ENCODE measurements at regions not wholly inside any gene's neighbourhood (a gene's known extent, or its start where the extent isn't known, plus 50 kb on each side); places are given as distances from the start of the nearest gene placed in this dataset.

GRCh38 chr1:88560621-88561020 is 123.5 kb upstream of the PKN2 start:
- Histone ChIP-seq H3K36me3 (replicated peaks in 1 of 2; ENCODE audit: control insufficient read depth in 1 of 2, insufficient read depth in 2 of 2, low read length in 2 of 2) (no peaks in the 10 kb centered on the region), H4K20me1 (ENCODE audit: insufficient read depth, low read length) (no peaks in the 10 kb centered on the region), H3K27ac (ENCODE audit: low read depth in 1 of 2, low read length in 2 of 2) (no peak overlapping the region), H3K4me2 (replicated peaks; ENCODE audit: extremely low read depth, low read length, poor library complexity, severe bottlenecking) (no peak overlapping the region), H3K9me3 (replicated peaks in 1 of 2; ENCODE audit: control insufficient read depth in 1 of 2, insufficient read depth in 1 of 2, low read length in 2 of 2) (no peaks in the 10 kb centered on the region), H3K4me3 (replicated peaks in 1 of 3; ENCODE audit: low read depth in 2 of 3, low read length in 3 of 3) (no peak overlapping the region), H2AFZ (ENCODE audit: insufficient read depth, low read depth, low read length, poor library complexity, severe bottlenecking) (no peak overlapping the region), H3K4me1 (ENCODE audit: control insufficient read depth in 1 of 2, insufficient read depth in 2 of 2, low read length in 2 of 2) (no peaks in the 10 kb centered on the region), H3K79me2 (ENCODE audit: insufficient read depth, low read length) (no peaks in the 10 kb centered on the region), H3K9ac (ENCODE audit: insufficient read depth, low read length, poor library complexity, severe bottlenecking) (no peak overlapping the region), H3K27me3 (ENCODE audit: control insufficient read depth in 2 of 2, insufficient read depth in 2 of 2, low read length in 2 of 2) (no peaks in the 10 kb centered on the region)
- TF ChIP-seq, protein P1, sequence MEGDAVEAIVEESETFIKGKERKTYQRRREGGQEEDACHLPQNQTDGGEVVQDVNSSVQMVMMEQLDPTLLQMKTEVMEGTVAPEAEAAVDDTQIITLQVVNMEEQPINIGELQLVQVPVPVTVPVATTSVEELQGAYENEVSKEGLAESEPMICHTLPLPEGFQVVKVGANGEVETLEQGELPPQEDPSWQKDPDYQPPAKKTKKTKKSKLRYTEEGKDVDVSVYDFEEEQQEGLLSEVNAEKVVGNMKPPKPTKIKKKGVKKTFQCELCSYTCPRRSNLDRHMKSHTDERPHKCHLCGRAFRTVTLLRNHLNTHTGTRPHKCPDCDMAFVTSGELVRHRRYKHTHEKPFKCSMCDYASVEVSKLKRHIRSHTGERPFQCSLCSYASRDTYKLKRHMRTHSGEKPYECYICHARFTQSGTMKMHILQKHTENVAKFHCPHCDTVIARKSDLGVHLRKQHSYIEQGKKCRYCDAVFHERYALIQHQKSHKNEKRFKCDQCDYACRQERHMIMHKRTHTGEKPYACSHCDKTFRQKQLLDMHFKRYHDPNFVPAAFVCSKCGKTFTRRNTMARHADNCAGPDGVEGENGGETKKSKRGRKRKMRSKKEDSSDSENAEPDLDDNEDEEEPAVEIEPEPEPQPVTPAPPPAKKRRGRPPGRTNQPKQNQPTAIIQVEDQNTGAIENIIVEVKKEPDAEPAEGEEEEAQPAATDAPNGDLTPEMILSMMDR (IDR thresholded peaks at IDR 0.05), result no peak
- no CpG with 5 or more reads among the region's 3 CpGs for WGBS (ENCODE audit: insufficient coverage)
- intact Hi-C loops (cut with micrococcal nuclease), result no loop called here
- peaks cover 0 to 3% (median 1%) of the 10 kb centered on the region in 3 donors for H3K27me3 Mint-ChIP-seq (ENCODE audit: low read depth in 3 of 3)
- no peaks in the 10 kb centered on the region for H3K36me3 Mint-ChIP-seq
- no peaks in the 10 kb centered on the region for H3K4me1 Mint-ChIP-seq
- peaks cover 0 to 4% (median 0%) of the 10 kb centered on the region in 7 donors for H3K9me3 Mint-ChIP-seq
- no peak for DNase-seq
- H3K4me3 Mint-ChIP-seq, result no peak overlapping the region
- H3K27ac Mint-ChIP-seq, result no peak overlapping the region

DNA sequence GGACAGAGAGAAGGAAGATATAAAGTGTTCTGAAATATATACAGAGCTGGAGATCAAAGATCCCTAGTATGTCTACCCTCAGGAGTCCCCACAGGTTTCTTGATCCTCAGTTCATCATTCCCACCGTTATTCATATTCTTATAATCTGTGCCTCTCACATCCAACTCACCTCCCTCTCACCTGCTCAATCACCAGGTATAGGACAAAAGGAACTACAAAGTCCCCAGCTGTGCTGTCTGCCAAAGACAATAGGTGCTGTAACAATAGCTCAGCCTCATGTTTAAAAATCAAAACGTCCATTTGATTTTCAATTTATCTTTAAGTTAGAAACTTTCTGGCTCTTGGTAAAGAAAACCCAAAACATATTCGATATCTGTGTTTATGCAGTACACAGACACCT is 121.1 kb upstream of the PKN2 start:
- TF ChIP-seq, protein P1 (IDR thresholded peaks at IDR 0.05), result no peak
- no peak overlapping the region for H3K4me3 Mint-ChIP-seq
- no peak overlapping the region for H3K27ac Mint-ChIP-seq
- intact Hi-C loops (cut with micrococcal nuclease), result no loop called here
- Histone ChIP-seq H3K9me3 (replicated peaks in 1 of 2; ENCODE audit: control insufficient read depth in 1 of 2, insufficient read depth in 1 of 2, low read length in 2 of 2) (no peaks in the 10 kb centered on the region), H4K20me1 (ENCODE audit: insufficient read depth, low read length) (no peaks in the 10 kb centered on the region), H3K27ac (ENCODE audit: low read depth in 1 of 2, low read length in 2 of 2) (no peak overlapping the region), H3K9ac (ENCODE audit: insufficient read depth, low read length, poor library complexity, severe bottlenecking) (no peak overlapping the region), H3K79me2 (ENCODE audit: insufficient read depth, low read length) (no peaks in the 10 kb centered on the region), H3K36me3 (replicated peaks in 1 of 2; ENCODE audit: control insufficient read depth in 1 of 2, insufficient read depth in 2 of 2, low read length in 2 of 2) (no peaks in the 10 kb centered on the region), H2AFZ (ENCODE audit: insufficient read depth, low read depth, low read length, poor library complexity, severe bottlenecking) (no peak overlapping the region), H3K4me3 (replicated peaks in 1 of 3; ENCODE audit: low read depth in 2 of 3, low read length in 3 of 3) (no peak overlapping the region), H3K4me1 (ENCODE audit: control insufficient read depth in 1 of 2, insufficient read depth in 2 of 2, low read length in 2 of 2) (no peaks in the 10 kb centered on the region), H3K4me2 (replicated peaks; ENCODE audit: extremely low read depth, low read length, poor library complexity, severe bottlenecking) (no peak overlapping the region), H3K27me3 (ENCODE audit: control insufficient read depth in 2 of 2, insufficient read depth in 2 of 2, low read length in 2 of 2) (no peaks in the 10 kb centered on the region)
- no peak for DNase-seq
- peaks cover 0 to 4% (median 0%) of the 10 kb centered on the region in 7 donors for H3K9me3 Mint-ChIP-seq
- no peaks in the 10 kb centered on the region for H3K4me1 Mint-ChIP-seq
- 88% methylated on average over 1 of the region's 3 CpGs for WGBS (ENCODE audit: insufficient coverage)
- H3K27me3 Mint-ChIP-seq (ENCODE audit: low read depth in 3 of 3), result peaks cover 0 to 3% (median 1%) of the 10 kb centered on the region in 3 donors
- H3K36me3 Mint-ChIP-seq, result no peaks in the 10 kb centered on the region

Data from CD14-positive monocyte (primary cell).